ENCODE measurements at regions not wholly inside any gene's neighbourhood (a gene's known extent, or its start where the extent isn't known, plus 50 kb on each side); places are given as distances from the start of the nearest gene placed in this dataset.
A peak's percentile ranks its signal among the peaks of the same experiment; 100 is the strongest.

- DNase-seq = peak; percentile 8
Measured at GRCh38 chr4:144302704-144303536, 162.4 kb upstream of the GYPA start.

GRCh38 chr4:144304025-144304424 lies 163.5 kb upstream of the GYPA start:
- DNase-seq = no peak

DNA sequence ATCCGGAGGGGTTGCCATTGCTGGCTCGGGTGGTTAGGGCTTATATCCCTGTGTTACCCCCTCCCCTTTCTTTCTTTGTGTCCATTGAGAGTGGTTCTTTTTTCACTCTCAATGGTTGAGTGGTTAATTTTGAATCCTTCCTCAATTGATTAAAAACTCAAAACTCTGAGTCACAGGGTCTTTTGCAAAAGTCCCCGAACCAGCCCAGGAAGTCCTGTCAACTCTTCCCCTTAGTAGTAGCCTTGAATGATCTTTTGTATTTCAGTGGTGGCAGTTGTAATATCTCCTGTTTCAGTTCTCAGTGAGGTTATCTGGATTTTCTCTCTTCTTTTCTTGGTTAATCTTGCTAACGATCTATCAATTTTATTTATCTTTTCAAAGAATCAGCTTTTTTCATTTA lies 170.0 kb upstream of the GYPA start:
- DNase-seq = no peak

- no peak for DNase-seq
Measured at GRCh38 chr4:144313370-144313769, 172.9 kb upstream of the GYPA start.

DNA sequence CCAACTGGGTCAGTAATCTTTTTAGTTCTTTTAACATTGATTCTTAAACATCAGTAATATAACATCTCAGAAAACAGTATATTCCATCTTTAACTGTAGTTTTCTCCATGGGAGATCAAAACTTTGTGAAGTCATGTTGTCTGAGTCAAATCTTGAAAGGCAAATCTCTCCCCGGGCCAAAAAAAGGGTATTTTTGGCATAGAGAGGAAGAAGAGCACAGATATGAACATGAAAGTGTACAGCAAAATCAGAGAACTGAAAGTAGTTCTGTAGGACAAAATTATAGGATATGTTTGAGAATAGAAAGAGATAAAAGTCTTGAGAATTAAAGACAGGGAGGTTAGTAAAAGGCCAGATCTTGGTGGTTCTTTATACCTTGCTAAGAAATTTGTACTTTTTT lies 176.4 kb upstream of the GYPA start:
- DNase-seq = no peak

GRCh38 chr4:144318797-144319196 lies 178.3 kb upstream of the GYPA start:
- DNase-seq = no peak

GRCh38 chr4:144336633-144337032 lies 196.1 kb upstream of the GYPA start:
- DNase-seq = no peak

GRCh38 chr4:144338148-144338547 lies 197.6 kb upstream of the GYPA start:
- no peak for DNase-seq

DNA sequence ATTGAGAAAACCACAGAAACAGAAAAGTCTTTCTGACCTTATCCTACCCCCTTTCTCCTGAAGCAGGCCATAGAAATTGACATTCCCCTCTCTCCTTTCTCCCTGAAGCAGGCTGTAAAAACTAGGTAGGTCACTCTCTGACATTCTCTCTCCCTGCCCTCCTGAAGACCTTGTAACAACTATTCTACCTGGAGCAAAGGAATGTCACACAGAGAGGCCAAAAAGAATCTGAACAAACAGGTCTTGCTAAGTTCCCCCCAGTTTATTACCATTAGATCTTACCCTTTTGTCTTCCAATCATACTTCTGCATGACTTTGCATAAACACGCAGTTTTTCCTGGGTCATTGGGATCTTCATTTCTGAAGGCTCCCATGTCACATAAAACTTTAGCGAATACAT lies 198.3 kb upstream of the GYPA start:
- no peak for DNase-seq

- no peak for DNase-seq
Measured at GRCh38 chr4:144340931-144341330, 200.4 kb upstream of the GYPA start.

DNA sequence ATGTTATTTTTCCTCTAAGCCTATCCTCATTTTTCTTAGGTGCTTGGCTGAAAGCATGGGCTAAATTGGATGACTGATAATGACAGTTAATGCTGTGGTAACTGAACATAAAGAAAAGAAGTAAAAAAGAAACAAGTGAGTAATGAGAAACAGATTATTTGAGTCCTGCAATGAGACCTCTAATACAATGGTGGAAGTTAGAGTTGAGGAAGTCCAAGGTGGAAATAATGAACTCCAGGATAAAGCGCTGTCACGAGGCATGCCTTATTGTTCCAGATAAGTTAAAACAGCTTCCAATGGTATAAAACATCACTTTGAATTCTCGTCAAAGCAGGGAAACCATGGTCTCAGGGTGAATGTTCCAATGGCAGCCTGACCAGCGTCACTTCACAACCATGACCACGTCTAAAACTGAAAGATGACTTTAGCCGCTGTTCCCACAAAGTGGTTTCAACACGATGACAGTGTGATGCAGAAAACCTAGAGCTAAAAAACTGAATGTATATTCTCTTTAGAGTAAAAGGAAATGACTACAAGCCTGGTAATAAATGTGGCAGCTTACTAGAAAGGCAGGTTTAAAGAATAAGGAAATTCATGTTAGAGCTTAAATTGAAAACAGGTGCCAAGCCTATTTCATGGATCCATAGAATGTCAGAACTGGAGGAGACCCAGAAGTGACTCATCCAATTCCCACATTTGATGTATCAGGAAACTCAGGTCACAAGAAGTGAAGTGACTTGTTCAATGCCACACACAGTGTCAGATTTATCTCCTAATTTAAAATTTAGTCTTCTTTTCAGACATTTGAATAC lies 202.6 kb upstream of the GYPA start:
- DNase-seq = peak; percentile 30

DNA sequence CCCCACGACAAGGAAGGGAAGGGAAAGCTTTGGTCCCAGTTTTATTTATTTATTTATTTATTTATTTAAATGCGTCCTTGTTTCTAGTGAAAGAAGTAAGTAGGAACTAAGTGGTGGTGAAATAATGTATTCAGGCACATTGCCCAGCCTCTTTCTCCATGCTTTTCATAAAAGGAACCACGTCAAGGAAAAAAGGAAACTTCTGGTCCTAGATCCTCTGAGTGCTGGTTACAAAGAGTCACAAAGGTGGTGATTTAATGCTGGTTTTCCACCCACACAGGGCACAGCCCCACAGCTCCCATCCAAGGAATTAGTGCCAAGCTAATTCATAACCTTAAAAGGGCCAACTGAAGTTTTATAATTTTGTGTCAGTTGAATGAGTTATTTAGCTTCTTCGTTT lies 206.6 kb upstream of the GYPA start:
- no peak for DNase-seq

DNA sequence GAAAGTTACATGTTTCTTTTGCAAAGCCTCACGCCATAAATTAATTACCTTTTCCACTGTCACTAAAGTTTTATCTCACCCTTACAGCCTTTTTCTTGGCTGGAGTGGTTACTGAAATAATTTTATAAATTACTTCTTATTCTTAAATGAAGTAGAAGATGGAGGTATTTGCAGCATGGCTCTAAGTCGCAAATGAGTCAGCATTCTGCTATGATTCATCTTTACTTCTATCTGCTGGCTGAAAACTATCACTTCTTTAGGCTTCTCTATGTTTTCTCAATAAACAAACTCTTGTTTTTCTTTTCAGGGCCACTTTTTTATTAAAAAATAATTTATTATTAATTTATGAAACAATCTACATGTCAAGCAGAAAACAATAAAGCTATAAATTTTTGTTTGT lies 210.2 kb upstream of the GYPA start:
- no peak for DNase-seq

GRCh38 chr4:144351306-144351705 lies 210.8 kb upstream of the GYPA start:
- no peak for DNase-seq

- peak; percentile 42 for DNase-seq
Measured at GRCh38 chr4:144353292-144353691, 212.8 kb upstream of the GYPA start.

DNA sequence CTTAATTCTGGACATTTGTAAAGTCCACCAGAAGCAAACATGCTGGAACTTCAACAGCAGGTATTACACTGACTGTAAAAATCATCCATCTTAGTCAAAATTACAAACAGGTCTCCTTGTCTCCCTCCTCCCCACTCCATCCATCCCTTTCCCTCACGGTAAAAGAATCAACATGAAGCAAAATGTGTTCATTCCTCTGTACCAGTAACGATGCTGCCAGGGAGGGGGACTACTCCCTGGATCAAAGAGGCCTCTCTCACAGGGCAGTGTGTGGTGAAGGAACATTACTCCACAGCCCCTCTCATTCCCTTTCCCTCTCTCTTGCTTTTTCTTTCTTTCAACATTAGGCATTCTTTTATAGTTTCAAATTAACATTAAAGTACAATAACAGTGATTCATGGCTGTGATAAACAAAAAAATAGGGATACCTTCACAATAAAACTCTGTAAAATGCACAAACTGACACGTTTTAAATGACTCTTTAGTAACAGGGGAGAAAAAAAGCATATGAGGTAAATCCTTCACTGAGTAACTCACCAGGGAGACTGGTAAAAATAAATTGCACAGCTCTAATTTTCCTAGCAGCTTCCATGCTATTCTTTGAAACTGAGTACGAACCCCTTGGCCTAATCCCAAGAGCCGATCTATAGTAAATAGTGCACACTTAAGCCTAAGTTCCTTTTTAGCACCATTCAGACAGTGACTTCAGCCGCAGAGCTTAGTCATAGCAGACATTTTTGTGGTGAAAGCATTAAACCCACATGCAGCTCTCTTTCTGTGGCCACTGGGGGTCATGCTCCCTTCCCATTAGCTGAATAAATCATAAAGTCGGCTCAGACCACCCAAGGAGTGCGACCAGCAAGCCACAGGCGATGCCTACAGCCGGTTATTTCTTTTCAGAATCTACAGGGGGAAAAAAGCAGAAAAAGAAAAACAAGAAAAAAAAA lies 215.6 kb upstream of the GYPA start:
- peak; percentile 89 for DNase-seq

DNA sequence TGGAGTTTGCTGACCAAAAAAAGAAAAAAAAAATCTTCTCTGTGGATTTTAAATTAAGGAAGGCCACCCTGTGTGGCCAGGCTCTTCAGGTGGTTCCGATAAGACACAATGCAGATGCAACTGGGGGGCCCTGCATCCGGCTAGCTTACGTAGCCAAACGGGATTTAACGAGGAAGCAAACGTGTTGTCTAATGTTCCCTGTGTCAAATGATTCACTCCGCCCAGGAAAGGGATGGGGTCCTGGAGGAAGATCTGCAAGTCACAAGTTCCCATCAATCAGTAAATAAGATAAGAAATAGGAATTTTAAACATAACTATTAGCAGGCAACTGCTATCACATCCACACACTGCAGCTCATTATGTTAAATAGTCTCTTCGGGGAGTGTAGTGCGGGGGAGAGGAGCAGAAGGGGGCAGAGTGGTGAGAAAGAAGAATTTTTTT lies 216.4 kb upstream of the GYPA start:
- DNase-seq = peak; percentile 51

- no peak for DNase-seq
Measured at GRCh38 chr4:144357975-144358374, 217.5 kb upstream of the GYPA start.

GRCh38 chr4:144360146-144360793 lies 219.8 kb upstream of the GYPA start:
- no peak for DNase-seq

- DNase-seq = no peak
Measured at GRCh38 chr4:144362366-144362765, 221.8 kb upstream of the GYPA start.

DNA sequence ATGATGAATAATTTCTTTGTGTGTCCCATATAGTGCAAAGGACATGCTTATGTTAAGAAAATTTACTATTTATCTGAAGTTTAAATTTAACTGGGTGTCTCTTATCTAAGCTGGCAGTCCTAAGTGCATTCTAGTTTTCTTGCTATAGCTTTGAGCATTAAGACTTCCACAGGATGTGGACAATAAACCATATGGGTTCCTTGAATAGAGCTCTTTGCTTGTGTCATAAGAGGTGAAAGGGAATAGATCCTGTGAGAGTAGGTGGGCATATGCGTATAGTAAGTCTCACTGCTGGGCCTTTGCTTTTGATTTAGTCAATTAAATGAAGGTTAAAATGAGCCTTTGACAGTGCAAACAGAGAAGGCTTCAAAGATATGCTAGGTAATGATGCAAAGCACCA lies 223.4 kb upstream of the GYPA start:
- no peak for DNase-seq

GRCh38 chr4:144366425-144366824 lies 225.9 kb upstream of the GYPA start:
- no peak for DNase-seq
